Activated CD4-positive, alpha-beta T cell treated with anti-CD3 and anti-CD28 coated beads, Interleukin-2, Interleukin-4, amounts not matched to agents 100 ng/mL and 50 ng/mL, durations not matched to agents 16 hours and 8 hours (primary cell): ENCODE measurements at regions not wholly inside any gene's neighbourhood (a gene's known extent, or its start where the extent isn't known, plus 50 kb on each side); places are given as distances from the start of the nearest gene placed in this dataset.
A peak's percentile ranks its signal among the peaks of the same experiment; 100 is the strongest.

Experiments
- DNase-seq: peaks from one replicate; pipeline ENCODE4 v3.0.0-alpha.2; 2020; ENCODE audit warnings: low spot score

GRCh38 chr11:44493930-44494329 lies 71.5 kb upstream of the CD82 start:
- no peak for DNase-seq

DNA sequence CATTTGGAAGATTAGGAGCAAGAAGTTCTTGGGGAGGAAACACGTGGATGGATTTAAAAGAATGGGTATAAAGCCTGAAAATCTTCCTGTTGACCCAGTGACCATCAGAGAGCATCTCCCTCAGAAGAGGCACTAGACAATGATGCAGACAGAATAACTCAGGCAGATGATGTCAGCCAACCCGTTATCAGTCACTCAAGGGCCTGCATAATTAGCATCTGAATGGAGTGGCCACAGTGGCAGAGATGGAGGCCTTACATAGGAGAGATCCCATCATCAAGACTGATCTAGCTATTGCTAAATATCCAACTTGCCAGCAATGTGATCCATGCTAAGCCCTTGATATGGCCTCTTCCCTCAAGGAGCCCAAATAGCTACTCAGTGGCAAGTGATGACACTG lies 70.7 kb upstream of the CD82 start:
- no peak for DNase-seq

GRCh38 chr11:44496391-44496790 lies 69.1 kb upstream of the CD82 start:
- DNase-seq = no peak

DNA sequence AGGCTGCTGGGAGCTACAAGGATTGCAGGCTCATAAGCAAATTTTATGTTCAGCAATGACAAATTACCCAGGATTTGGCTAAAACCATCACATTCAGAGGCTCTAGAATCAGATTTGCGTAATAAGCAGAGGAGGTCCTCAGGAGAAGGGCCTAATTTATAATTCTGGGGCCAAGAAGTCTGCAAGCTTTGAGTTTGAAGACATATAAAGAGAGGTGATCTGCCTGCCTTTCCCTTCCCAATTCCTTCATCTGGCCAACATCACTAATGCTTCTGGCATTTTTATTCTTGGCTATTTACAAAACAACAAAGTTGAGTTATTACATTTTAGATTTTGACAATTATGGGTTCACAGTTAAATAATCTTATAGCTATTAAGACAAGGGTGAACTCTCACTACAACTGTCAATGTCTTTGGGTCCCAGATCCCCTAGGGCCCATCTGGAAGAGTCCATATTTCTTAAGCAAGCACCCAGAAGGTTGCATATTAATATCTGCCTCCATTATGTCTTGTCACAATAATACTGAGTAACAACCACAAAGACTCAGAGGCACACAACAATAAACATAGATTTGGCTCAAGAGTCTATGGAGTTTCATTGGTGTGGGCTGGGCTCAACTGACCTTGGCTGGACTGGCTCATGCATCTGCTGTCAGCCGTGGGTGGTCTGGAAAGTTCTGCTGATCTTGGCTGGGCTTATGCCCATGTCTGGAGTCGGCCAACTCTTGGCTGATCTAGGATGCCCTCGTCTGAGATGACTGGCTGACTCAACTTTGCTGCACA lies 67.2 kb upstream of the CD82 start:
- DNase-seq = no peak

DNA sequence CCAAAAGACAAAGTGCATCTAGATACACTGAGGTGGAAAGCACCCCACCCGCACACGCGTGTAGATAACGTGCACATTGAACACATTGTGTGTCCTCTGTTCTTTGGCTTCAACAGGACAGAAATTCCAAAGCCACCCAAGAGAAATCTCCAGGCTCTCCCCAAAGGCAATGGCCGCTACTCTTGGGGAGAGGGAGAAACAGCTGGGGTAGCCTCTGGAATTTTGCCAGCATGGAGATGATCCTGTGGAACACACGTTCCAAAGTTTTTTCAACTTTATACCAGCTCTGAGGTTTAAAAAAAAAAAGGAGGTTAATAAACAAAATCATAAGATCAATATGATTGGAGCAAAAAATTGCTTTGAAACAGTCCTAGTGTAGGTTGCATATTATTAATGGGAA lies 63.0 kb upstream of the CD82 start:
- no peak for DNase-seq

- peak; percentile 13 for DNase-seq
Measured at GRCh38 chr11:44505581-44506054, 59.8 kb upstream of the CD82 start.

- no peak for DNase-seq
Measured at GRCh38 chr11:44506375-44507016, 59.0 kb upstream of the CD82 start.

DNA sequence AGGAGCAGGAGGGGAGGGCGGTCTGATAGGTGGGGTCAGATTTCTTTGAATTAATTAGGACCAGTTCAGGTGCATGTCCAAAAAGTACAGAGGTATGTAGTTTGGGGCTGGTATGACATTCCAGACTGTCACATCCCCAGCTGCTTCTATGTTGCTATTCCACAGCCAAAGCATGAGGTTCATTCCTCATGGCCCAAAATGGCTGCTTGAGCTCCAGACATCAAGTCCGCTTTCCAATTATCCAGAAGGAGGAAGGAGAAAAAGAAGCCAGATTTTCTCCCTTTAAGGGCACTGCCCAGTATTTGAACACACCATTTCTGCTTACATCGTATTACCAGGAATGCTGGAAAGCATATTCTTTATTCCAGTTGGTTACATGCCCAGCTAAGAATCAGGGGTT lies 58.0 kb upstream of the CD82 start:
- DNase-seq = no peak

GRCh38 chr11:44507896-44508445 lies 57.5 kb upstream of the CD82 start:
- DNase-seq = no peak

DNA sequence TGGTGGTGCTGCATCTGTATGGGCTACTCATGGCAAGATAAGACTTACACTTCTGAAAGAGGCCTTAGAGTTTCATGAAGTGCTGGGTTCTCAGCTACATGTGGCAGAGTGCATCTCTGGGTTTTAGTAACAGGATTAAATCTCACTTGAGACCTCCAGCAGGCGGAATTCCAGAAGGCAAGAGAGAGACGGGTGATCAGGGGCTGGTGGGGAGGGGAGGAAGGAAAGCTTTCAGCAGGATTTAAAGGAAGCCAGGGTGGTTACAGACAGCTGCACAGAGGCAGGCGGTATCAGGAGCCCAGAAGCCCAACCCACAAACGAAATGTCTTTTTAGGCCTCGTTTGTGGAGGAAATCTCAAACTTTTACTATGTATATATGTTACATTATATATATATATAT lies 56.2 kb upstream of the CD82 start:
- no peak for DNase-seq

DNA sequence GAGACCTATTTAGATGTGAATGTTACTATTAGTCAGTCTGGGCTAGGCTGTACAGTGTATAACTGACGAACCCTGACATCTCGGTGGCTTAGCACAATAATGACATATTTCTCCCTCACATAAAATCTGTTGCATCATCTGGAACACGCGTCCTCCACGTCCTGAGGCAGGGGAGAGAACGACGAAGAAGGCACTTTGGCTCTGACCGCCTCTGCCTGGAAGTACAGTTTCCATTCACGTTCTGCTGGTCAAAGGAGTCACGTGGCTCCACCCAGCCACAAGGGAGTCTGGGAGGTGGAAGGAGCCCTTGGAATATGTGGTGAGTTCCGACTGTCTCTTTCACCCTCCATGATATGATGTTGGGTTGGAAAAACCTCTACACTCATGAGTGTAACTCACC lies 55.1 kb upstream of the CD82 start:
- no peak for DNase-seq

DNA sequence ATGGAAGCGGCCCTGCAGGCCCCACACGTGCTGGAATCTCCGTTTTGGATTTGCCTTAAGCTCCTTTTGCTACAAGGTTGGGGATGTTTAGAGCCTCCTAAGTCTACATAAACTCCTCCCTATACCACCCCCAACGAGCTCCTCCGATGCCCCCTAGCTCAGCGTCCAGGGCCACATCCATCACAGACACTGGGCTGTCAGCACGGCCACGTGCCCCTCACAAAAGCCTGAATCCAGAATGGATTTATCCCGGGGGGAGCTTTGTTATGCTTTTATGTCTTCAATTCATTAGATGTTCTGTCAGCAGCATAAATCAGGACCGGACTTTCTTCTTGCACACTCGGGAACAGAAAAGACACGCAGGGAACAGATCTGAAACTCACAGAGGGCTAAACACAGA lies 52.6 kb upstream of the CD82 start:
- DNase-seq = no peak

DNA sequence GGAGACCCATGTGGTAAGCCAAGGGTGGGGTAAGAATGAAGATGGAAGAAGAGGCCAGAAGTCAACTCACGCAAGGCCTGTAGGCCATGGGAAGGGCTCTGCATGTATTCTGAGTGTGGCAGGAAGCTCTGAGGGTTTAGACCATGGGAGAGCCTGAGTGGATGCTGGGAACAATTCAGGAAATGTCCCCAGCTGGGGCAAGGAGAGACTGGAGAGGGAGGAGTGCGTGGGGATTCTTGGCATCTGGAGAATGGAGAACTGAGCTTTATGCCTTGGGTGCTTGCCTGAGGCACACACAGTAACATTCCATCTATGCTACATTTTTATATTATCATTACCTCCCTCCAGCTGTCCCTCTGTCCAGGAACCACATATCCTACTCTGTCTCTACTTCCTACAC lies 50.4 kb upstream of the CD82 start:
- no peak for DNase-seq
